HG03342 (cell line): ENCODE measurements at regions not wholly inside any gene's neighbourhood (a gene's known extent, or its start where the extent isn't known, plus 50 kb on each side); places are given as distances from the start of the nearest gene placed in this dataset.

ENCODE experiments used
- ATAC-seq: cut with Tn5 transposase; IDR thresholded peaks from one replicate; pipeline ENCODE4 v1.9.1; 2021; ENCODE audit warnings: mild to moderate bottlenecking, moderate library complexity; ENCODE audit not compliant: unreplicated experiment

- ATAC-seq = no peak
Observed at GRCh38 chr9:87436716-87437115, 61.0 kb upstream of the DAPK1 start.

- no peak for ATAC-seq
Observed at GRCh38 chr9:87437966-87438365, 59.7 kb upstream of the DAPK1 start.

- no peak for ATAC-seq
Observed at GRCh38 chr9:87441251-87441650, 56.4 kb upstream of the DAPK1 start.

DNA sequence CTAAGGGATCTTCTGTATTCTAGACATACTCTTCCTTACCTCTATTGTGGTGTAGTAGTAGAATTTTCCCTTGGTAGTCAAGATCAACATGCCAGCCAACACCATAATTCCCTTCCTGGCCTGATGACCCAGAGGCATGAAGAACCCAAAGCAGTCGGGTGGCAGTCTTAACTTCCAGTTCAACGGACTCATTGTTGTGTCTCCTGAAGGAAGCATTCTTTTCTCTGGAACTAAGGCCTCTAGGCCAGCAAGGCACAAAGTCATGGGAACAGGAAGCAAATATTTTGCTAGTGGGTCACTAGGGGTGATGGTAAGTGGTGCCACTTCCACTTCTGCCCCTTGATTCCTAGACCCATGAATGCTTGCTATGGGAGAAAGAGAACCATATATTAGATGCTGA lies 55.2 kb upstream of the DAPK1 start:
- no peak for ATAC-seq

DNA sequence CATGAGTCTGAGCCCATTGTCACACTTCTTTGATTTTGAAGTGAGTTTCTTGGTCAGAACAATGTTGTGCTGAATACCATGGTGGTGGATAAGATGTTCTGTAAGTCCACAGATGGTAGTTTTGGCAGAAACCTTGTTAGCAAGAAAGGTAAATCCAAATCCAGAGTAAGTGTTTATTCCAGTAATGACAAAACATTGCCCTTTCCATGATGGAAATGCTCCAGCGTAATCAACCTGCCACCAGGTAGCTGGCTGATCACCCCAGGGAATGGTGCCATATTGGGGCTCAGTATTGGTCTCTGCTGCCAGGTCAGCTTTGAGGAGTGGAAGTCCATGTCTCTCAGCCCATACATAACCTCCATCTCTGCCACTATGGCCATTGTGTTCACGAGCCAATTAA lies 54.7 kb upstream of the DAPK1 start:
- ATAC-seq = no peak

GRCh38 chr9:87443461-87443860 lies 54.2 kb upstream of the DAPK1 start:
- no peak for ATAC-seq

DNA sequence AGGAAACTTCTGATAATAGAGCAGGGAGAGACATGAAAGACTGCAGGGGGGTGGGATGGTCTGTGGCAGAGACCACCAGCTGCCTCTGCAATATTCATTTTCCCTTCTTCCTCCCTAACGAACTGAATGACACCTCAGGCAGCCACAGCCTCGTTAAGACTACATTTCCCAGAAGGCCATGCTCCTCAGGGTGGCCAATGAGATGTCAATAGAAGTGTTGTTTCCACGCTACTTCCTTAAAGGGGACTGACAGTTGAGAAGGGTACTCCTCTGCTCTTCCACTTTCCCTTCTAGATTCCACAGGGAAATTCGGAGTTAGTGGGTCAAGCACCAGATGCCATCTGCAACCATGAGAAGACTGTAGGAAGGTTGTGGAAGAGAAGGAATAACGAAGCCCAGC lies 52.0 kb upstream of the DAPK1 start:
- peak; percentile 95 for ATAC-seq

GRCh38 chr9:87446527-87446926 lies 51.1 kb upstream of the DAPK1 start:
- no peak for ATAC-seq

DNA sequence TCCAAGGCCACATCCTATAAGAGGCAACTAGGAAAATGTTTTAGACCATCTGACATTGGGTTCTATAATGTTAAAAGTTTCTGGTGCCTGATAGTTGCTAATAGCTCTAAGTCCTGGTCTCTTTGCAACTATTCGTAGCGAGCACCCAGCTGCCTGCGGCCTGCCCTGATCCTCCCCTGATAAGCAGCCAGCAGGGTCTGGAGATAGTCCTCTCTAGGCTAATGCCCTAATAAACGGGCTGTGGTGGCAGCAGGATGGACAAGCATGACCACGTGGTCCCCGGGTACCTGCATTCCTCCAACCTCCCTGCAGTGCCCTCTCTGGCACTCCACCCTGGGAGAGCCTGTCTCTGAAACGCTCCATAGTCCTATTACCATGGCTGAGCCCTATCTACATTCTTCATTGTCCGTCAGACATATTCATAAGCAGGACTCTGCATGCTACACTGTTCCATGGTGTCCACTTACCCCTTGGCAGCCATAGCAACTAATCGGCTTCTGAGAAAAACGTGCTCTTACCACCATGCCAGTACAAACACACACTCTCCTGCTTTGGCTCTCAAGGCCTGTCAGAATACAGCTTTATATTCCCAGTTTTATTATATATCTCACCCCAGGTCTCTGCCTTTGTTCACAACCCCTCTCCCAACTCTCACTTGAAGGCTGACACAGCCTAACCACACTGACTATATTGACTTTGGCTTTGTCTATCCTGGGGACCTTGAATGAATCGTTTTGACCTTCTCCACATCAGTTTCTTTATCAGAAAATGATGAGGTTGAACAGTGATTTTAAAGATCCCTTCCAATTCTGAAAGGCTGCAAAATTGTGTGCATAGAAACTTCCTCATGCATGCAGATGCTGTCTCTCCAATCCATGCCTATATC lies 49.9 kb upstream of the DAPK1 start:
- no peak for ATAC-seq
